Skeletal muscle cell (primary cell): ENCODE measurements at regions not wholly inside any gene's neighbourhood (a gene's known extent, or its start where the extent isn't known, plus 50 kb on each side); places are given as distances from the start of the nearest gene placed in this dataset.

ENCODE experiments used
- DNase-seq: peaks from one replicate; pipeline ENCODE4 v3.0.0-alpha.2; 2010; ENCODE audit warnings: low read depth
- H3K4me3 ChIP-seq: 2 replicates; pipeline ENCODE4 v1.5.1; 2011; ENCODE audit warnings: low read depth, mild to moderate bottlenecking, control low read depth, low read length, moderate library complexity

- H3K4me3 ChIP-seq: no peak overlapping the region
- DNase-seq: no peak
Measured at GRCh38 chr14:34224221-34224620, 237.8 kb downstream of the SPTSSA start.

GRCh38 chr14:34223373-34224148, 238.5 kb downstream of the SPTSSA start:
- no peak overlapping the region for H3K4me3 ChIP-seq
- DNase-seq: no peak

GRCh38 chr14:34222867-34223266, 239.2 kb downstream of the SPTSSA start:
- DNase-seq: no peak
- H3K4me3 ChIP-seq: no peak overlapping the region

- no peak overlapping the region for H3K4me3 ChIP-seq
- no peak for DNase-seq
Measured at GRCh38 chr14:34222122-34222521, 239.9 kb downstream of the SPTSSA start.

- no peak for DNase-seq
- H3K4me3 ChIP-seq: no peak overlapping the region
Measured at GRCh38 chr14:34220921-34221320, 241.1 kb downstream of the SPTSSA start.

GRCh38 chr14:34220378-34220706, 241.7 kb downstream of the SPTSSA start:
- H3K4me3 ChIP-seq: no peak overlapping the region
- DNase-seq: no peak

- no peak for DNase-seq
- no peak overlapping the region for H3K4me3 ChIP-seq
Measured at GRCh38 chr14:34219661-34220377, 242.2 kb downstream of the SPTSSA start.

GRCh38 chr14:34218881-34219280, 243.2 kb downstream of the SPTSSA start:
- DNase-seq: no peak
- H3K4me3 ChIP-seq: no peak overlapping the region

- no peak for DNase-seq
- no peak overlapping the region for H3K4me3 ChIP-seq
Measured at GRCh38 chr14:34214961-34215360, 247.1 kb downstream of the SPTSSA start.

- DNase-seq: no peak
- H3K4me3 ChIP-seq: no peak overlapping the region
Measured at GRCh38 chr14:34213332-34213731, 248.7 kb downstream of the SPTSSA start.

- H3K4me3 ChIP-seq: no peak overlapping the region
- DNase-seq: no peak
Measured at GRCh38 chr14:34212172-34212929, 249.7 kb downstream of the SPTSSA start.

- no peak for DNase-seq
- no peak overlapping the region for H3K4me3 ChIP-seq
Measured at GRCh38 chr14:34211732-34212131, 250.3 kb downstream of the SPTSSA start.

- H3K4me3 ChIP-seq: no peak overlapping the region
Measured at GRCh38 chr14:34208532-34208931, 253.5 kb downstream of the SPTSSA start.

GRCh38 chr14:34205799-34206198, 254.9 kb upstream of the EGLN3 start:
- no peak for DNase-seq
- H3K4me3 ChIP-seq: no peak overlapping the region

More at GRCh38 chr14:34208532-34208931, 253.5 kb downstream of the SPTSSA start:
- DNase-seq: no peak

- no peak for DNase-seq
Measured at GRCh38 chr14:34204774-34205173, 253.9 kb upstream of the EGLN3 start.

GRCh38 chr14:34203251-34203722, 252.4 kb upstream of the EGLN3 start:
- DNase-seq: no peak

More at GRCh38 chr14:34204774-34205173, 253.9 kb upstream of the EGLN3 start:
- H3K4me3 ChIP-seq: no peak overlapping the region

GRCh38 chr14:34201909-34202637, 251.2 kb upstream of the EGLN3 start:
- H3K4me3 ChIP-seq: no peak overlapping the region
- no peak for DNase-seq

More at GRCh38 chr14:34203251-34203722, 252.4 kb upstream of the EGLN3 start:
- no peak overlapping the region for H3K4me3 ChIP-seq

- H3K4me3 ChIP-seq: no peak overlapping the region
- DNase-seq: peak; percentile 30
Measured at GRCh38 chr14:34199585-34199984, 248.7 kb upstream of the EGLN3 start.

GRCh38 chr14:34198096-34198495, 247.2 kb upstream of the EGLN3 start:
- H3K4me3 ChIP-seq: no peak overlapping the region
- no peak for DNase-seq
